Skin of body (tissue), 1 donor: ENCODE measurements at regions not wholly inside any gene's neighbourhood (a gene's known extent, or its start where the extent isn't known, plus 50 kb on each side); places are given as distances from the start of the nearest gene placed in this dataset.
"Not testable (repeated sequence)": the region's sequence is repeated elsewhere in the genome, so short reads cannot be mapped to it uniquely, and the experiment has no call there.

Experiments used
- DNase-seq: peaks from one replicate; lab custom pipeline; 2025; lab: John Stamatoyannopoulos, UW

GRCh38 chr11:38456371-38456770 is 1858.3 kb upstream of the RAG2 start:
- no peak for DNase-seq

GRCh38 chr11:38448284-38448683 is 1850.2 kb upstream of the RAG2 start:
- no peak for DNase-seq

GRCh38 chr11:38446336-38446735 is 1848.3 kb upstream of the RAG2 start:
- DNase-seq: no peak

- no peak for DNase-seq
Observed at GRCh38 chr11:38438091-38438490, 1840.1 kb upstream of the RAG2 start.

- DNase-seq: no peak
Observed at GRCh38 chr11:38425578-38425977, 1827.5 kb upstream of the RAG2 start.

GRCh38 chr11:38423042-38423441 is 1825.0 kb upstream of the RAG2 start:
- no peak for DNase-seq

GRCh38 chr11:38416141-38416540 is 1818.1 kb upstream of the RAG2 start:
- no peak for DNase-seq

GRCh38 chr11:38411149-38411548 is 1813.1 kb upstream of the RAG2 start:
- no peak for DNase-seq

- no peak for DNase-seq
Observed at GRCh38 chr11:38402063-38402462, 1804.0 kb upstream of the RAG2 start.

- DNase-seq: no peak
Observed at GRCh38 chr11:38392176-38392575, 1794.1 kb upstream of the RAG2 start.

- DNase-seq: no peak
Observed at GRCh38 chr11:38384568-38384967, 1786.5 kb upstream of the RAG2 start.

GRCh38 chr11:38365274-38365673 is 1767.2 kb upstream of the RAG2 start:
- DNase-seq: no peak

GRCh38 chr11:38356255-38356654 is 1758.2 kb upstream of the RAG2 start:
- DNase-seq: no peak

GRCh38 chr11:38345286-38345685 is 1747.2 kb upstream of the RAG2 start:
- no peak for DNase-seq

- not testable (repeated sequence) for DNase-seq
Observed at GRCh38 chr11:38341612-38342011, 1743.6 kb upstream of the RAG2 start.

GRCh38 chr11:38339835-38340440 is 1741.9 kb upstream of the RAG2 start:
- DNase-seq: no peak

GRCh38 chr11:38338022-38338421 is 1740.0 kb upstream of the RAG2 start:
- not testable (repeated sequence) for DNase-seq

GRCh38 chr11:38332046-38332445 is 1734.0 kb upstream of the RAG2 start:
- no peak for DNase-seq

GRCh38 chr11:38330578-38330977 is 1732.5 kb upstream of the RAG2 start:
- no peak for DNase-seq

- no peak for DNase-seq
Observed at GRCh38 chr11:38323961-38324761, 1726.1 kb upstream of the RAG2 start.

GRCh38 chr11:38315151-38315550 is 1717.1 kb upstream of the RAG2 start:
- no peak for DNase-seq

GRCh38 chr11:38307455-38307854 is 1709.4 kb upstream of the RAG2 start:
- no peak for DNase-seq

GRCh38 chr11:38305682-38306081 is 1707.6 kb upstream of the RAG2 start:
- DNase-seq: no peak
